ENCODE measurements at regions not wholly inside any gene's neighbourhood (a gene's known extent, or its start where the extent isn't known, plus 50 kb on each side); places are given as distances from the start of the nearest gene placed in this dataset.
"Not testable (repeated sequence)": the region's sequence is repeated elsewhere in the genome, so short reads cannot be mapped to it uniquely, and the experiment has no call there.

GRCh38 chr12:18794000-18794399, 56.1 kb downstream of the CAPZA3 start:
- intact Hi-C loops (cut with DNase I), result no loop called here

DNA sequence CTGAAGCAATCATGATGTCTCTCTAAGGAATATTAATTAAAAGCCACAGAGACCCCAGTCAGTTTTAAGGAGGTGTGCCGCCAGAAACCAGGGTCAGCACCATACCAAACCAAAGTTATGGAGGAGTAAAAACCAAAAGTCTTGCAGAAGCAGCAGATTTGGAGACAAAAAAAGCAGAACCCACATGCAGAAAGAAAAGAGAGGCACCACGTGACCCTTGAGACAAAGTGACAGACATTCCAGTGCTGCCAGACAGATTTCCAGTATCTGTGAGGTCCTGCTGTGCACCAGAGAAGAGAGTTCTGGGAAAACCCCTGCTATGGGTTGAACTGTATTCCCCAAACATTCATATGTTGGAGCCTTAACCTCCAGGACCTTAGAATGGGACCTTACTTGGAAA, 59.7 kb downstream of the CAPZA3 start:
- intact Hi-C loops (cut with DNase I), result no loop called here
- no peak for DNase-seq

More at GRCh38 chr12:18794000-18794399, 56.1 kb downstream of the CAPZA3 start:
- no peak for DNase-seq

DNA sequence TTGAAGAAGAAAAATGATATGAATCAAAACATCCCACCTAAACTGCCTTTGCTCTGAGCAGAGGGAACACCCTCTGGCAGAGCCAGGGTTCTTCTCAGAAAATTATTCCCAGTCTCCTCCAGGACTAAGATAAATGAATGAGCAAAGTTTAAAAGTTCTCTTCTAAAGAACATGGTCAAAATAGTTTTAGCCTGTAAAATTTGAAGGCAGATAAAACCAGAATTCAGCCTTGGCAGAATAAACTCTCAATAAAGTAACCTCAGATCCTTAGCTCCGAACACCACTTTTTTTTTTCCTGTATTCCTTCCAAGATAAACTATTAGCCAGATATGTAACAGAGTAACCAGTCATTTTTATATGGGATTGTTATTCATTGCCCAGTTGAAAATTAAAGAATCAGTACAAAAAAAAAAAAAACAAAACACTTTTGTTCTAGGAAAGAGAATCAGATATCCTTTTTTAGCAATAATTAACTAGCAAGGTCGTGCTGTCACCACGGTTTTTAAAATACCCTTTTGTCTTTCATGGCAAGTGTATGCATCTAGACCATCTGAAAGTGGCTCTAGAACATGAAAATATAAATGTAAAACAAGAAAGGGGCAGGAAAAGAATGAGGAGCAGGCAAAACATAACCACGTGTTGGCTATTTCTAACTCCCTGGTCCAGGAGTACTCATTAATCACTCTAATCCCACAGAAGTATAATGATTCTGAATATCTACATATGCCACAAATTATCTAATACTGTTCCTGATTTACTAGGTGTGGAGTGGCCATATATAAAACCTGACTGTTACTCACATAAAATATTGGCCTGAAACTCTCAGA, 60.8 kb downstream of the CAPZA3 start:
- intact Hi-C loops (cut with DNase I), result no loop called here
- peak in 9 of 42 donors; percentile 2 to 53 (median 15) for DNase-seq

- DNase-seq, result no peak
- intact Hi-C loops (cut with DNase I), result no loop called here
Observed at GRCh38 chr12:18799561-18799960, 61.6 kb downstream of the CAPZA3 start.

DNA sequence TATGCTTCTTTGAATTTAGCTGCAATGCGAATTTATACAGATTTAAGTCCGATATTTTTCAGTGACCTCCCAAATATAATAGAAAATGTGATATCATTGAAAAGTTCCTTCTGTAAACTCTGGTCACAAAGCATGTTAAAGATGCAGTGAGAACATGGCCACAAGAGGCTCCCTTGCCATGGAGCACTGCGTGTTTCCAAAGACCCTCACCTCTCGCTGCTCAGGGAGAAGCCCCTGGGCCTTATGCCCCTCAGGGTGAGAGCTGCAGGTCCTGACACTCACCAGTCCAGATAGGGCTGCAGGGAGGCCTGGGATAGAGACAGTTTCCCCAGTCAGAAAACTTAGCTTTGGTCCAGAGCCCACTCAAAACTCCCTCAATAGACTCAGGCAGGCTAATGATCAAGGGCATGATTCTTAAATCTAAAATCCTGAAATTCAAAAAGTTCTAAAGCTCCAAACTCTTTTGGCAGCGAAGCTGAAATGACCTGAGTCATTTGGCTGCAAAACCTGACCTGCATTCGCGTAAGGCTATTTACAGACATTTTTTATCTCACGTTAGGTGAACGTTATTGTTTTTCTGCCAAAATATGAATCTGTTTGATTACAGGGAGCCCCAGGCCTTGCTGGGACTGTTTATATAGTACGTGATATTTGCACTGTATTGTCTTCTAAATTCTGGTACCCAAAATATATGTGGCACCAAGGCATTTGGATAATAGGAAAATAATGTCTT, 67.8 kb downstream of the CAPZA3 start:
- DNase-seq, result no peak
- intact Hi-C loops (cut with DNase I), result no loop called here

DNA sequence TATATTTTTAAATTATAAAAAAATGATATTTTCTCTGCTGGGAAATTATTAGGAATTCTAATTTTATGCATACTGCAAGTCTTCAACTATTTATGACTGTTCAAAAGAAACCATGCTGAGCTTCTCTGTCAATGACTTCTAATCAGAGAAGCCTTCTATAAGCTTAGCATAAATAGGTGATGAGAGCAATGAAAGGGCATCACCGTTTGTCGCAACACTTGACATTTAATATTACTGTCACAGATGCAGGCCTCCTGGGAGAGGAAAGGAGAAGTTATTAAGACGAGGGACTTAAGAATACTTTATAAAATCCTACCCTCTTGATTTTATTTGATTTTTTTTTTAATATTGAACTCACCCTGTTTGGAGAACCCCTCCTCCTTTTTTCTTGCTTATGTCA, 69.8 kb downstream of the CAPZA3 start:
- no peak for DNase-seq
- intact Hi-C loops (cut with DNase I), result no loop called here

- intact Hi-C loops (cut with DNase I), result no loop called here
- no peak for DNase-seq
Observed at GRCh38 chr12:18808221-18808620, 70.3 kb downstream of the CAPZA3 start.

DNA sequence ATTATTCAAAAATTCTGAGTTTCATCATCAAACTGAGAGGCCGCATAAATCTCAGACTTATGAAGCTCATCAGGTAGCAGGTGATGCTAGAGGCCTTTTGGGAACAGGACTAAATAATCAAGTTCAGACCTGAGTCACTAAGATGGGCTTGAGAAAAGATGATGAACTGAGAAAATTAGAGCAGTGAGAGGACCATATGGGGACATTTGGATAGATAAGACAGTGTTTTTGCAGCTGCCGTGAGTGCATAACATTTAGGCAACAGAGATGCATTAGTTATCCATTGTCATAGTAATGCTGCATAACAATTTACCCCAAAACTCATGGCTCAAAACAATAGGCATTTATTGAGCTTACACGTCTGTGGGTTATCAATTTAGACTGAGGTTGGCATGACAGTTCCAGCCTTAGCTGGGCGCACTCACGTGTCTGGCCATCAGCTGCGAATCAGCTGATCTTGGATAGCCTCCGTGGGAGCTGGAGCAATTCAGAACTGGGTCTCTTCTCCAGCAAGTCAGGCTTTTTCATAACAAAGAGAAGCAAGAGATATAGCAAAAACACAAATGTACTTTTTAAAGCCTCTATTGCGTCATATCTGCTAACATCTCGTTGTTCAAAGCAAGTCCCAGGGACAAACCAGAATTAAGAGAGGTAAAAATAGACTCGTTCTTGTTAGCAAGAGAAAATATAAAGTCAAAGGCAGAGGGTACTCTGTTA, 72.8 kb downstream of the CAPZA3 start:
- no peak for DNase-seq

GRCh38 chr12:18811273-18811672, 73.4 kb downstream of the CAPZA3 start:
- DNase-seq, result no peak
- intact Hi-C loops (cut with DNase I), result no loop called here

More for the DNA sequence above, 72.8 kb downstream of the CAPZA3 start:
- intact Hi-C loops (cut with DNase I), result no loop called here

DNA sequence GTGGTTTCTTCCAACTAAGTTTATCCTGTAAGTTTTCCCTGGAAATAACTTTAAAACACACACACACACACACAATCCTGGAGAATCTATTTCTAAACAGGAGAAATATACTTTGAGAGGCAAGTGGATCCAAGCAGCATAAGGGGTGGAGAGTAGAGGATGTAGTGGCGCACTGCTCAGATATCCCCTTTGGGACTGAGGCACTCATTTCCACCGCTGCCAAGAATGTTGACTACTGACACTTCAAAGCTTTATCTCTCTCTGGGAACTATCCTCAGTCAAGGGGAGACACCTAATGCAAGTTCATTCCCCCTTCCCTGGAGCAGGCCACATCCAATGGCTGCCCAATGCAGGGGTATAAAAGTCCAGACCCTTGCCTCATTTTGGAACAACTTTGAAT, 75.8 kb downstream of the CAPZA3 start:
- intact Hi-C loops (cut with DNase I), result no loop called here

GRCh38 chr12:18818579-18819268, 80.8 kb downstream of the CAPZA3 start:
- no peak for DNase-seq
- intact Hi-C loops (cut with DNase I), result no loop called here

More for the DNA sequence above, 75.8 kb downstream of the CAPZA3 start:
- DNase-seq, result no peak

DNA sequence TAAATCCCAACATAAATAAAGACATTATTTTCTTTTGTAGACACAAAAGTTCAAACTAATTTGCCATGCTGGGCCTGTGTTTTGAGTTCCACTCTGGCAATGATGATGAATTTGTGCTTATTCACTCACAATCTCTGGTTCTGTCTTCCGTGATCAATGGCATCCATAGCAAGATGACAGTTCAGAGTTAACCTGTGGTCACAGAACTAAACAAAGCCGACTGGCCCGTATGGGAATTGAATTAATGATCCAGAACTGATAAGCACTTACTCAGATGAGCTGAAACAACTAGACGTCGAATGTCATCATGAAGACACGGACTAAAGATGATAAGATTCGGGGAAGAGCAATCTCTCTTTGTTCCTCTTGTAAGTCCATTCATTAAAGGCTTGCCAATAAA, 81.6 kb downstream of the CAPZA3 start:
- intact Hi-C loops (cut with DNase I), result no loop called here
- DNase-seq, result no peak

- intact Hi-C loops (cut with DNase I), result no loop called here
Observed at GRCh38 chr12:18823461-18823860, 85.5 kb downstream of the CAPZA3 start.

GRCh38 chr12:18824287-18824686, 86.4 kb downstream of the CAPZA3 start:
- no peak for DNase-seq
- intact Hi-C loops (cut with DNase I), result no loop called here

More at GRCh38 chr12:18823461-18823860, 85.5 kb downstream of the CAPZA3 start:
- no peak for DNase-seq

- intact Hi-C loops (cut with DNase I), result no loop called here
- DNase-seq, result no peak
Observed at GRCh38 chr12:18825138-18825537, 87.2 kb downstream of the CAPZA3 start.

GRCh38 chr12:18827913-18828312, 90.0 kb downstream of the CAPZA3 start:
- no peak for DNase-seq
- intact Hi-C loops (cut with DNase I), result no loop called here

DNA sequence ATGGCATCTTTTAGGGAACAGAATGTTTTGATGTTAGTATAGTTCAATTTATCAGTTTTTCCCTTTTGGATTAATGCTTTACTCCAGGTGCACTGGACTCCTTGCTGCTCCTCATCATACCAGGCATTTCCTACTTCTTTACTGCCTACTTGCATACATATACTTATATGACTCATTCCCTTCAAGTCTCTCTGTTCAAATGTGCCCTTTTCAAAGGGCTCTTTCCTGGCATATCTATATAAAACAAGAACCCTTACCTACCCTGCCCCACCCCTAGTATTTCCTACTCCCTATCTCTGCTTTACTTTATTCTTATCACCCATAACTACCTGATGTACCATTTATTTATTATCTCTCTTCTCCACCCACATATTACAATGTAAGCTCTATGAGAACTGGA, 90.6 kb downstream of the CAPZA3 start:
- DNase-seq, result no peak
- intact Hi-C loops (cut with DNase I), result no loop called here

DNA sequence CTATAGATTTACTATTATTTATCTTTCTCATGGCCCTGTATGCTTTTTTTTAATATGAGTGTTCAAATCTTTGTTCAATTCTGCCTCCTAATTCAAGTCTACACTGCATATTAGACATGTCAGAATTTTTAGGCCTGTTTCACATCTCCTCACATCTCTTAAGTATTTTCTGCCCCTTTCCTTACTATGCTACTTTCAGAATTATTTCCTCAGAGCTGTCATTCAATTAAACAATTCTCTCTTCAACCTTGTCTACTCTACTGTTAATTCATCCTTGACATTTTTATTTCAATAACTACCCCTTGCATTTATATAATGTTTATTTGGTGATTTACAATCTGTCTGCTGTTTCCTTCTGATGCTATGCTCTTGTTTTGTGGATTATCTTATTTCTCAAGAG, 91.1 kb downstream of the CAPZA3 start:
- DNase-seq, result no peak
- intact Hi-C loops (cut with DNase I), result no loop called here

- intact Hi-C loops (cut with DNase I); DNase-seq: not testable (repeated sequence)
Observed at GRCh38 chr12:18832932-18833331, 95.0 kb downstream of the CAPZA3 start.

Data from head of caudate nucleus (tissue), 42 donors.